ENCODE measurements at regions not wholly inside any gene's neighbourhood (a gene's known extent, or its start where the extent isn't known, plus 50 kb on each side); places are given as distances from the start of the nearest gene placed in this dataset.
A peak's percentile ranks its signal among the peaks of the same experiment; 100 is the strongest.

GRCh38 chr7:84675633-84676034, 481.0 kb upstream of the SEMA3A start (continued):
- TF ChIP-seq, protein P1, sequence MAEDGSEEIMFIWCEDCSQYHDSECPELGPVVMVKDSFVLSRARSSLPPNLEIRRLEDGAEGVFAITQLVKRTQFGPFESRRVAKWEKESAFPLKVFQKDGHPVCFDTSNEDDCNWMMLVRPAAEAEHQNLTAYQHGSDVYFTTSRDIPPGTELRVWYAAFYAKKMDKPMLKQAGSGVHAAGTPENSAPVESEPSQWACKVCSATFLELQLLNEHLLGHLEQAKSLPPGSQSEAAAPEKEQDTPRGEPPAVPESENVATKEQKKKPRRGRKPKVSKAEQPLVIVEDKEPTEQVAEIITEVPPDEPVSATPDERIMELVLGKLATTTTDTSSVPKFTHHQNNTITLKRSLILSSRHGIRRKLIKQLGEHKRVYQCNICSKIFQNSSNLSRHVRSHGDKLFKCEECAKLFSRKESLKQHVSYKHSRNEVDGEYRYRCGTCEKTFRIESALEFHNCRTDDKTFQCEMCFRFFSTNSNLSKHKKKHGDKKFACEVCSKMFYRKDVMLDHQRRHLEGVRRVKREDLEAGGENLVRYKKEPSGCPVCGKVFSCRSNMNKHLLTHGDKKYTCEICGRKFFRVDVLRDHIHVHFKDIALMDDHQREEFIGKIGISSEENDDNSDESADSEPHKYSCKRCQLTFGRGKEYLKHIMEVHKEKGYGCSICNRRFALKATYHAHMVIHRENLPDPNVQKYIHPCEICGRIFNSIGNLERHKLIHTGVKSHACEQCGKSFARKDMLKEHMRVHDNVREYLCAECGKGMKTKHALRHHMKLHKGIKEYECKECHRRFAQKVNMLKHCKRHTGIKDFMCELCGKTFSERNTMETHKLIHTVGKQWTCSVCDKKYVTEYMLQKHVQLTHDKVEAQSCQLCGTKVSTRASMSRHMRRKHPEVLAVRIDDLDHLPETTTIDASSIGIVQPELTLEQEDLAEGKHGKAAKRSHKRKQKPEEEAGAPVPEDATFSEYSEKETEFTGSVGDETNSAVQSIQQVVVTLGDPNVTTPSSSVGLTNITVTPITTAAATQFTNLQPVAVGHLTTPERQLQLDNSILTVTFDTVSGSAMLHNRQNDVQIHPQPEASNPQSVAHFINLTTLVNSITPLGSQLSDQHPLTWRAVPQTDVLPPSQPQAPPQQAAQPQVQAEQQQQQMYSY (CRISPR knock-in tag; IDR thresholded peaks at IDR 0.05), result no peak
- TF ChIP-seq HDAC2 (IDR thresholded peaks at IDR 0.05) (no peak), ZBTB33 (IDR thresholded peaks at IDR 0.05) (no peak), CHD1 (IDR thresholded peaks at IDR 0.05; ENCODE audit: low read depth, low read length) (no peak), NFYA (IDR thresholded peaks at IDR 0.05; ENCODE audit: borderline replicate concordance, low read depth, low read length) (no peak), CHD4 (IDR thresholded peaks at IDR 0.05) (no peak), BCLAF1 (IDR thresholded peaks at IDR 0.05) (no peak), SREBF1 (IDR thresholded peaks at IDR 0.05; ENCODE audit: low read length) (no peak), IRF5 (IDR thresholded peaks at IDR 0.05; ENCODE audit: borderline replicate concordance) (no peak), DPF2 (IDR thresholded peaks at IDR 0.05) (peak; percentile 90; the same call in 1 of the 2 replicates), SIX5 (IDR thresholded peaks at IDR 0.05; ENCODE audit: low read depth, low read length, severe bottlenecking) (no peak), NFYB (IDR thresholded peaks at IDR 0.05; ENCODE audit: insufficient read depth, low read depth, low read length) (no peak), NFXL1 (IDR thresholded peaks at IDR 0.05; ENCODE audit: borderline replicate concordance) (no peak), NRF1 (conservative IDR thresholded peaks at IDR 0.05; ENCODE audit: low read depth, low read length) (no peak), REST (IDR thresholded peaks at IDR 0.05; ENCODE audit: low read depth, low read length) (no peak)
- TF ChIP-seq, protein P2, sequence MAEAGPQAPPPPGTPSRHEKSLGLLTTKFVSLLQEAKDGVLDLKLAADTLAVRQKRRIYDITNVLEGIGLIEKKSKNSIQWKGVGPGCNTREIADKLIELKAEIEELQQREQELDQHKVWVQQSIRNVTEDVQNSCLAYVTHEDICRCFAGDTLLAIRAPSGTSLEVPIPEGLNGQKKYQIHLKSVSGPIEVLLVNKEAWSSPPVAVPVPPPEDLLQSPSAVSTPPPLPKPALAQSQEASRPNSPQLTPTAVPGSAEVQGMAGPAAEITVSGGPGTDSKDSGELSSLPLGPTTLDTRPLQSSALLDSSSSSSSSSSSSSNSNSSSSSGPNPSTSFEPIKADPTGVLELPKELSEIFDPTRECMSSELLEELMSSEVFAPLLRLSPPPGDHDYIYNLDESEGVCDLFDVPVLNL (IDR thresholded peaks at IDR 0.05; ENCODE audit: low read depth, low read length), result no peak

Measured in GM12878 (cell line).